ENCODE measurements at regions not wholly inside any gene's neighbourhood (a gene's known extent, or its start where the extent isn't known, plus 50 kb on each side); places are given as distances from the start of the nearest gene placed in this dataset.

DNA sequence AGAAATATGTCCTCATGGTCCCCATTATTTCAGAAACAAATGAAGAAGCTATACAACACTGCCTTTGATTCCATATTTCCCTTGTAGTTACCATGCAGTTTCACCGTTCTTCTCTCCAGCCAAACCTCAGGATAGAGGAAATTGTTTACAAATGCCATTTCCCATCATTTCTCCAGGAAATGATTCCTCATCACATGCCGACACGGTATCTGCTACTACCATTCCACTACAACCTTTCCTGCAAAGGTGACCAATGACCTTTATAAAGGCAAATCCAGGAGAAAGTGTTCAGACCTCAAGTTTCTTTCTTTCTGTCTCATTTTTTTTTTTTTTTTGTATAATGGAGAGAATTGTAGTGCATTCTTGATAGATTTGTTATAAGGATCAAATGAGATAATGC, 460.8 kb upstream of the CDH20 start:
- Histone ChIP-seq H4K20me1 (ENCODE audit: insufficient read depth, low read length) (no peaks in the 10 kb centered on the region), H3K79me2 (ENCODE audit: insufficient read depth, low read length) (no peaks in the 10 kb centered on the region), H2AFZ (ENCODE audit: low read depth, low read length) (no peak overlapping the region), H3K9ac (ENCODE audit: low read length) (no peak overlapping the region), H3K27me3 (ENCODE audit: insufficient read depth, low read length) (no peaks in the 10 kb centered on the region), H3K27ac (ENCODE audit: low read depth, low read length) (no peak overlapping the region), H3K4me2 (ENCODE audit: low read length) (no peak overlapping the region), H3K4me1 (ENCODE audit: insufficient read depth, low read length) (no peaks in the 10 kb centered on the region), H3K9me3 (ENCODE audit: insufficient read depth, low read depth, low read length) (no peaks in the 10 kb centered on the region), H3K4me3 (ENCODE audit: insufficient read depth, low read depth, low read length) (no peak overlapping the region), H3K36me3 (ENCODE audit: insufficient read depth, low read length) (no peaks in the 10 kb centered on the region)
- TF ChIP-seq EZH2 (IDR thresholded peaks at IDR 0.05; ENCODE audit: insufficient read depth, low read length) (no peak), CTCF (IDR thresholded peaks at IDR 0.05; ENCODE audit: insufficient read depth, low read depth, low read length) (no peak)
- Mint-ChIP-seq H3K4me1 (ENCODE audit: low read depth, unreplicated experiment) (no peaks in the 10 kb centered on the region), H3K9me3 (ENCODE audit: unreplicated experiment) (no peaks in the 10 kb centered on the region), H3K36me3 (ENCODE audit: low read depth, unreplicated experiment) (no peaks in the 10 kb centered on the region), H3K4me3 (ENCODE audit: unreplicated experiment) (no peak overlapping the region), H3K27me3 (ENCODE audit: low read depth, unreplicated experiment) (no peaks in the 10 kb centered on the region), H3K27ac (ENCODE audit: unreplicated experiment) (no peak overlapping the region)
- FAIRE-seq (no peak), DNase-seq (ENCODE audit: low read depth) (no peak)

- H3K36me3 ChIP-seq (ENCODE audit: insufficient read depth, low read length): no peaks in the 10 kb centered on the region
- no peaks in the 10 kb centered on the region for H3K36me3 Mint-ChIP-seq (ENCODE audit: low read depth, unreplicated experiment)
- no peaks in the 10 kb centered on the region for H3K9me3 Mint-ChIP-seq (ENCODE audit: unreplicated experiment)
- no peaks in the 10 kb centered on the region for H4K20me1 ChIP-seq (ENCODE audit: insufficient read depth, low read length)
- no peak overlapping the region for H3K4me2 ChIP-seq (ENCODE audit: low read length)
- no peak overlapping the region for H3K27ac ChIP-seq (ENCODE audit: low read depth, low read length)
- H3K4me3 ChIP-seq (ENCODE audit: insufficient read depth, low read depth, low read length): no peak overlapping the region
- no peaks in the 10 kb centered on the region for H3K4me1 Mint-ChIP-seq (ENCODE audit: low read depth, unreplicated experiment)
- no peaks in the 10 kb centered on the region for H3K9me3 ChIP-seq (ENCODE audit: insufficient read depth, low read depth, low read length)
- TF ChIP-seq EZH2 (IDR thresholded peaks at IDR 0.05; ENCODE audit: insufficient read depth, low read length): no peak
- TF ChIP-seq CTCF (IDR thresholded peaks at IDR 0.05; ENCODE audit: insufficient read depth, low read depth, low read length): no peak
- H3K27me3 ChIP-seq (ENCODE audit: insufficient read depth, low read length): no peaks in the 10 kb centered on the region
- H3K4me3 Mint-ChIP-seq (ENCODE audit: unreplicated experiment): no peak overlapping the region
- H3K79me2 ChIP-seq (ENCODE audit: insufficient read depth, low read length): no peaks in the 10 kb centered on the region
- DNase-seq (ENCODE audit: low read depth): peak; percentile 10
- H3K27ac Mint-ChIP-seq (ENCODE audit: unreplicated experiment): no peak overlapping the region
- H3K27me3 Mint-ChIP-seq (ENCODE audit: low read depth, unreplicated experiment): no peaks in the 10 kb centered on the region
- no peak for FAIRE-seq
- no peak overlapping the region for H3K9ac ChIP-seq (ENCODE audit: low read length)
- no peak overlapping the region for H2AFZ ChIP-seq (ENCODE audit: low read depth, low read length)
- no peaks in the 10 kb centered on the region for H3K4me1 ChIP-seq (ENCODE audit: insufficient read depth, low read length)
Measured at GRCh38 chr18:60873708-60874107, 459.5 kb upstream of the CDH20 start.

DNA sequence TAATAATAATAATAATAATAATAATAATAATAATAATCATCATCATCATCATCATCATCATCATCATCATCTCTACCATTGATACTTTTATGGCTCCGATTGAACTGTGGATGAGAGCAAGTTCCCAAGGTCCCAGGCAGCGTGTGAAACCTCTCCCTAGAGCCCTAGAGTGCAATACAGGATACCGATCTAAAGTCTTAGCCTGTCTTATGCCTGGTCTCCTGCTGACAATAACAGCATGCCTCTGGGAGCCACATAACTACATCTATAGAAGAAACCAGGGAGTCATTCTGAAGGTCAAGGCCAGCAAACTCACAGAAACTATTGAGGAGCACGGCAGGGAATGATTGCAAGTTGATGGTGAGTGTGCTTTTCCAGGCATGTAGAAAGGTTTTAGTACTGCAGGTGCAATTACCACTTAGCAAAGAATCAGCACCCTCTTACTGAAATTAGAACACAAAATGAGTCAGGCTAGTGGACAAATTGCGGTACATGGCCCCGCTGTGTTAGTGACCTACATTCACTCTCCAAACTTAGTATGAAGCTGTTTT, 457.2 kb upstream of the CDH20 start:
- TF ChIP-seq EZH2 (IDR thresholded peaks at IDR 0.05; ENCODE audit: insufficient read depth, low read length): no peak
- no peak for TF ChIP-seq CTCF (IDR thresholded peaks at IDR 0.05; ENCODE audit: insufficient read depth, low read depth, low read length)
- H3K27me3 Mint-ChIP-seq (ENCODE audit: low read depth, unreplicated experiment): no peaks in the 10 kb centered on the region
- Histone ChIP-seq H3K27ac (ENCODE audit: low read depth, low read length) (no peak overlapping the region), H3K79me2 (ENCODE audit: insufficient read depth, low read length) (no peaks in the 10 kb centered on the region), H3K9ac (ENCODE audit: low read length) (no peak overlapping the region), H4K20me1 (ENCODE audit: insufficient read depth, low read length) (no peaks in the 10 kb centered on the region), H3K4me1 (ENCODE audit: insufficient read depth, low read length) (no peaks in the 10 kb centered on the region), H3K4me3 (ENCODE audit: insufficient read depth, low read depth, low read length) (no peak overlapping the region), H3K9me3 (ENCODE audit: insufficient read depth, low read depth, low read length) (no peaks in the 10 kb centered on the region), H2AFZ (ENCODE audit: low read depth, low read length) (no peak overlapping the region), H3K36me3 (ENCODE audit: insufficient read depth, low read length) (no peaks in the 10 kb centered on the region), H3K27me3 (ENCODE audit: insufficient read depth, low read length) (no peaks in the 10 kb centered on the region), H3K4me2 (ENCODE audit: low read length) (no peak overlapping the region)
- no peaks in the 10 kb centered on the region for H3K9me3 Mint-ChIP-seq (ENCODE audit: unreplicated experiment)
- no peak overlapping the region for H3K4me3 Mint-ChIP-seq (ENCODE audit: unreplicated experiment)
- H3K27ac Mint-ChIP-seq (ENCODE audit: unreplicated experiment): no peak overlapping the region
- no peak for FAIRE-seq
- DNase-seq (ENCODE audit: low read depth): no peak
- H3K4me1 Mint-ChIP-seq (ENCODE audit: low read depth, unreplicated experiment): no peaks in the 10 kb centered on the region
- H3K36me3 Mint-ChIP-seq (ENCODE audit: low read depth, unreplicated experiment): no peaks in the 10 kb centered on the region

Measured in astrocyte (in vitro differentiated cells and primary cell).